H9 (cell line): ENCODE measurements at regions not wholly inside any gene's neighbourhood (a gene's known extent, or its start where the extent isn't known, plus 50 kb on each side); places are given as distances from the start of the nearest gene placed in this dataset.

Source experiments
- DNase-seq: peaks from one replicate; pipeline ENCODE4 v3.0.0-alpha.2; 2017
- H2AFZ ChIP-seq: one replicate; pipeline ENCODE4 v1.6.1; 2013; ENCODE audit warnings: mild to moderate bottlenecking, low read length, control low read depth, moderate library complexity
- H2AK5ac ChIP-seq: 2 replicates; pipeline ENCODE4 v1.6.1; 2013; ENCODE audit warnings: low read length, control low read depth, mixed read lengths; ENCODE audit not compliant: insufficient read length
- H2BK120ac ChIP-seq: one replicate; pipeline ENCODE4 v1.6.1; 2013; ENCODE audit warnings: low read depth, mild to moderate bottlenecking, low read length, control low read depth, inconsistent platforms; ENCODE audit not compliant: poor library complexity, severe bottlenecking
- H2BK12ac ChIP-seq: 2 replicates; pipeline ENCODE4 v1.6.1; 2013; ENCODE audit warnings: low read length, control low read depth, mixed read lengths, low read depth; ENCODE audit not compliant: insufficient read length
- H2BK15ac ChIP-seq: 2 replicates; pipeline ENCODE4 v1.6.1; 2013; ENCODE audit warnings: low read depth, low read length, control low read depth
- H2BK20ac ChIP-seq: one replicate; pipeline ENCODE4 v1.6.1; 2013; ENCODE audit warnings: low read depth, mild to moderate bottlenecking, low read length, control low read depth, inconsistent platforms; ENCODE audit not compliant: poor library complexity, severe bottlenecking
- H2BK5ac ChIP-seq: 2 replicates; pipeline ENCODE4 v1.6.1; 2013; ENCODE audit warnings: low read length, control low read depth, mixed read lengths; ENCODE audit not compliant: insufficient read length
- H3K14ac ChIP-seq: 2 replicates; pipeline ENCODE4 v1.6.1; 2013; ENCODE audit warnings: low read length, control low read depth; ENCODE audit not compliant: insufficient read depth
- H3K18ac ChIP-seq: 2 replicates; pipeline ENCODE4 v1.6.1; 2013; ENCODE audit warnings: low read depth, mild to moderate bottlenecking, mixed read lengths, low read length, control low read depth; ENCODE audit not compliant: insufficient read length
- H3K23ac ChIP-seq: 2 replicates; pipeline ENCODE4 v1.6.1; 2013; ENCODE audit warnings: low read length, control low read depth, mixed read lengths, low read depth; ENCODE audit not compliant: insufficient read length
- H3K23me2 ChIP-seq: 2 replicates; pipeline ENCODE4 v1.6.1; 2013; ENCODE audit warnings: low read depth, mild to moderate bottlenecking, mixed read lengths, low read length, control low read depth; ENCODE audit not compliant: insufficient read length, poor library complexity, severe bottlenecking
- H3K27ac ChIP-seq: 2 replicates; pipeline ENCODE4 v1.5.1; 2013; ENCODE audit warnings: low read length, control low read depth, mixed read lengths, low read depth; ENCODE audit not compliant: insufficient read length
- H3K27me3 ChIP-seq: 2 replicates; pipeline ENCODE4 v1.6.1; 2013; ENCODE audit warnings: low read length, control low read depth, inconsistent platforms; ENCODE audit not compliant: insufficient read depth
- H3K4ac ChIP-seq: 2 replicates; pipeline ENCODE4 v1.6.1; 2013; ENCODE audit warnings: low read depth, mild to moderate bottlenecking, control low read depth, inconsistent platforms, low read length, moderate library complexity
- H3K4me1 ChIP-seq: 2 replicates; pipeline ENCODE4 v1.6.1; 2013; ENCODE audit warnings: low read length, control low read depth, inconsistent platforms; ENCODE audit not compliant: insufficient read depth
- H3K4me2 ChIP-seq: 2 replicates; pipeline ENCODE4 v1.6.1; 2013; ENCODE audit warnings: low read length, control low read depth, mixed read lengths; ENCODE audit not compliant: insufficient read length, insufficient read depth
- H3K56ac ChIP-seq: 2 replicates; pipeline ENCODE4 v1.6.1; 2013; ENCODE audit warnings: low read depth, mild to moderate bottlenecking, mixed read lengths, low read length, control low read depth; ENCODE audit not compliant: insufficient read length
- H3K79me1 ChIP-seq: 2 replicates; pipeline ENCODE4 v1.6.1; 2013; ENCODE audit warnings: low read depth, mild to moderate bottlenecking, moderate library complexity, low read length, control low read depth, inconsistent platforms; ENCODE audit not compliant: insufficient read depth, poor library complexity, severe bottlenecking
- H3K79me2 ChIP-seq: 2 replicates; pipeline ENCODE4 v1.6.1; 2013; ENCODE audit warnings: low read length, control low read depth, inconsistent platforms; ENCODE audit not compliant: insufficient read depth
- H3K9ac ChIP-seq: 2 replicates; pipeline ENCODE4 v1.6.1; 2013; ENCODE audit warnings: low read length, control low read depth, mixed read lengths; ENCODE audit not compliant: insufficient read length; ENCODE audit errors: extremely low read depth
- H3K9me3 ChIP-seq: one replicate; pipeline ENCODE4 v1.6.1; 2013; ENCODE audit warnings: low read depth, low read length, inconsistent platforms; ENCODE audit not compliant: control insufficient read depth
- H3T11ph ChIP-seq: one replicate; pipeline ENCODE4 v1.6.1; 2013; ENCODE audit warnings: mild to moderate bottlenecking, low read length, control low read depth, inconsistent platforms
- H4K20me1 ChIP-seq: one replicate; pipeline ENCODE4 v1.6.1; 2013; ENCODE audit not compliant: control insufficient read depth, insufficient read length, insufficient read depth
- H4K5ac ChIP-seq: 2 replicates; pipeline ENCODE4 v1.6.1; 2013; ENCODE audit warnings: low read depth, mild to moderate bottlenecking, mixed read lengths, low read length, control low read depth; ENCODE audit not compliant: insufficient read length
- H4K8ac ChIP-seq: replicated peaks from 2 replicates; pipeline ENCODE4 v1.6.1; 2013; ENCODE audit warnings: low read length, control low read depth, mixed read lengths, low read depth; ENCODE audit not compliant: insufficient read length
- H4K91ac ChIP-seq: 2 replicates; pipeline ENCODE4 v1.6.1; 2013; ENCODE audit warnings: low read depth, mild to moderate bottlenecking, moderate library complexity, mixed read lengths, low read length, control low read depth; ENCODE audit not compliant: insufficient read length
- H3K27ac Mint-ChIP-seq, 3 experiments: 2 replicates in 2 of 3; 3 replicates in 1 of 3; pipeline ENCODE4 v1.8.0; 2020 to 2021; ENCODE audit warnings: mixed read lengths in 3 of 3, mild to moderate bottlenecking in 1 of 3, moderate library complexity in 1 of 3
- H3K27me3 Mint-ChIP-seq: 2 replicates; pipeline ENCODE4 v1.8.0; 2021; ENCODE audit warnings: low read depth, mild to moderate bottlenecking, moderate library complexity, mixed read lengths
- H3K36me3 Mint-ChIP-seq, 3 experiments: 2 replicates in 2 of 3; 3 replicates in 1 of 3; pipeline ENCODE4 v1.8.0; 2020 to 2021; ENCODE audit warnings: low read depth in 3 of 3, mixed read lengths in 3 of 3; ENCODE audit not compliant: insufficient read depth in 1 of 3
- H3K4me1 Mint-ChIP-seq, 2 experiments: 2 replicates each; pipeline ENCODE4 v1.8.0; 2020; ENCODE audit warnings: mixed read lengths in 2 of 2
- H3K4me3 Mint-ChIP-seq, 2 experiments: 2 replicates in 1 of 2; 3 replicates in 1 of 2; pipeline ENCODE4 v1.8.0; 2020 to 2021; ENCODE audit warnings: mild to moderate bottlenecking in 2 of 2, mixed read lengths in 2 of 2, moderate library complexity in 1 of 2
- H3K9me3 Mint-ChIP-seq, 2 experiments: 2 replicates in 1 of 2; 3 replicates in 1 of 2; pipeline ENCODE4 v1.8.0; 2020; ENCODE audit warnings: mild to moderate bottlenecking in 2 of 2, mixed read lengths in 2 of 2, moderate library complexity in 1 of 2
- WGBS: extraction: QIAGEN DNeasy Blood & Tissue Kit; methylation state at CpG from one replicate; pipeline ENCODE4 v1.1.7; 2013; ENCODE audit warnings: missing lambda C conversion rate, low lambda C conversion rate, mixed read lengths; ENCODE audit not compliant: insufficient read length; ENCODE audit errors: extremely low coverage; 5-methylcytosine and 5-hydroxymethylcytosine counted together
- TF ChIP-seq, protein P1 (sequence below): fragments of 200-600 bp; sonication (generic); conservative IDR thresholded peaks from 3 replicates; pipeline ENCODE4 v1.8.0; 2021; ENCODE audit warnings: antibody characterized with exemption, mild to moderate bottlenecking

DNA sequence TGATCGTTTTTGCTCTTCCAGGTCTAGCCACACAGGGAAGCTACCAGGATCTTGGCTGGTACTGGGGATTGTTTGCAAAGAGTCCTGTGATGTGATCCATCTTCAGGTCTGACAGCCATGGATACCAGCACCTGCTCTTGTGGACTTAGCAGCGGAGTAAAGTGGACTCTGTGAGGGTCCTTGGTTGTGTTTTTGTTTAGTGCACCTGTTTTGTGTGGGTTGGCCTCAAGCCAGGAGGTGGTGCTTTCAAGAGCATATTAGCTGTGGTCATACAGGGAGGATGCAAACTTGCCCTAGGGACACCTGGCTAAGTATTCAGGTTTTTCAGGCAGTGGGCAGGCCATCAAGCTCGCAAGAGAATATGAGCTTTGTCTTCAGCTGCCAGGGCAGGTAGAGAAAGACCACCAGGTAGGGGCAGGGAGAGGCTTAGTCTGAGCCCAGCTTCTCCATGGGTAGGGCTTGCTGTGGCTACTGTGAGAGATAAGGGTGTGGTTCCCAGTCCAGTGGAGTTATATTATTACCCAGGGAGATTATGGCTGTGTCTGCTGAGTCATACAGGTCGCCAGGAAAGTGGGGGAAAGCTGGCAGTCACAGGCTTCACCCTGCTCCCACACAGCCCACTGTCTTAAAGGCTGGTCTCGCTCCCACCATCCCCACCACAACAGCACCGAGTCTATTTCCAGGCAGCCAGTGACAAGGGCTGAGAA is 293.7 kb downstream of the PCDH18 start:
- Histone ChIP-seq H3K27me3 (no peaks in the 10 kb centered on the region), H3K4me2 (no peak overlapping the region), H2BK15ac (no peak overlapping the region), H3K9ac (no peak overlapping the region), H3K18ac (peak overlapping the region; percentile 44), H3K4me1 (no peaks in the 10 kb centered on the region), H2BK5ac (no peak overlapping the region), H2AK5ac (no peak overlapping the region), H3K79me2 (no peaks in the 10 kb centered on the region), H4K5ac (no peak overlapping the region), H4K8ac (no peak overlapping the region), H2BK20ac (no peak overlapping the region), H4K20me1 (no peaks in the 10 kb centered on the region), H3K23me2 (no peaks in the 10 kb centered on the region), H2AFZ (no peak overlapping the region), H4K91ac (no peak overlapping the region), H3K14ac (no peak overlapping the region), H3K4ac (no peak overlapping the region), H2BK12ac (no peak overlapping the region), H3K9me3 (no peaks in the 10 kb centered on the region), H3K79me1 (no peaks in the 10 kb centered on the region), H3K27ac (no peak overlapping the region), H3T11ph (no peak overlapping the region), H3K23ac (no peak overlapping the region), H2BK120ac (no peak overlapping the region), H3K56ac (no peak overlapping the region)
- H3K27me3 Mint-ChIP-seq, result no peaks in the 10 kb centered on the region
- H3K36me3 Mint-ChIP-seq, result peaks cover 0 to 6% (median 0%) of the 10 kb centered on the region in 3 experiments; a peak in 1 of 7 replicates
- no CpG with 5 or more reads among the region's 6 CpGs for WGBS
- no peak for DNase-seq
- TF ChIP-seq, protein P1, sequence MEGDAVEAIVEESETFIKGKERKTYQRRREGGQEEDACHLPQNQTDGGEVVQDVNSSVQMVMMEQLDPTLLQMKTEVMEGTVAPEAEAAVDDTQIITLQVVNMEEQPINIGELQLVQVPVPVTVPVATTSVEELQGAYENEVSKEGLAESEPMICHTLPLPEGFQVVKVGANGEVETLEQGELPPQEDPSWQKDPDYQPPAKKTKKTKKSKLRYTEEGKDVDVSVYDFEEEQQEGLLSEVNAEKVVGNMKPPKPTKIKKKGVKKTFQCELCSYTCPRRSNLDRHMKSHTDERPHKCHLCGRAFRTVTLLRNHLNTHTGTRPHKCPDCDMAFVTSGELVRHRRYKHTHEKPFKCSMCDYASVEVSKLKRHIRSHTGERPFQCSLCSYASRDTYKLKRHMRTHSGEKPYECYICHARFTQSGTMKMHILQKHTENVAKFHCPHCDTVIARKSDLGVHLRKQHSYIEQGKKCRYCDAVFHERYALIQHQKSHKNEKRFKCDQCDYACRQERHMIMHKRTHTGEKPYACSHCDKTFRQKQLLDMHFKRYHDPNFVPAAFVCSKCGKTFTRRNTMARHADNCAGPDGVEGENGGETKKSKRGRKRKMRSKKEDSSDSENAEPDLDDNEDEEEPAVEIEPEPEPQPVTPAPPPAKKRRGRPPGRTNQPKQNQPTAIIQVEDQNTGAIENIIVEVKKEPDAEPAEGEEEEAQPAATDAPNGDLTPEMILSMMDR, result no peak
- peaks cover 7 to 9% of the 10 kb centered on the region in 2 experiments; a peak in 3 of 4 replicates for H3K4me1 Mint-ChIP-seq
- H3K9me3 Mint-ChIP-seq, result no peaks in the 10 kb centered on the region; a peak in 1 of 5 replicates
- H3K4me3 Mint-ChIP-seq, result no peak overlapping the region
- no peak overlapping the region; a peak in 1 of 7 replicates for H3K27ac Mint-ChIP-seq
